ENCODE measurements at regions not wholly inside any gene's neighbourhood (a gene's known extent, or its start where the extent isn't known, plus 50 kb on each side); places are given as distances from the start of the nearest gene placed in this dataset.

- Histone ChIP-seq H3K4me3 (no peak overlapping the region), H3K4me1 (ENCODE audit: low read depth) (no peaks in the 10 kb centered on the region), H3K36me3 (ENCODE audit: low read depth) (no peaks in the 10 kb centered on the region), H3K9me3 (no peaks in the 10 kb centered on the region)
- DNase-seq (no peak), ATAC-seq (no peak)
- intact Hi-C loops (cut with DNase I, micrococcal nuclease): no loop called here
- TF ChIP-seq CTCF (IDR thresholded peaks at IDR 0.05): no peak
Measured at GRCh38 chr18:1015777-1016176, 111.1 kb downstream of the ADCYAP1 start.

GRCh38 chr18:1017227-1018058, 112.8 kb downstream of the ADCYAP1 start:
- intact Hi-C loops (cut with DNase I, micrococcal nuclease): no loop called here
- TF ChIP-seq CTCF (IDR thresholded peaks at IDR 0.05): no peak
- ATAC-seq: no peak

GRCh38 chr18:1018181-1018681, 113.6 kb downstream of the ADCYAP1 start:
- ATAC-seq (no peak), DNase-seq (no peak)
- intact Hi-C loops (cut with DNase I, micrococcal nuclease): no loop called here
- Histone ChIP-seq H3K4me3 (no peak overlapping the region), H3K36me3 (ENCODE audit: low read depth) (no peaks in the 10 kb centered on the region), H3K9me3 (no peaks in the 10 kb centered on the region), H3K4me1 (ENCODE audit: low read depth) (no peaks in the 10 kb centered on the region)
- TF ChIP-seq CTCF (IDR thresholded peaks at IDR 0.05): no peak

More at GRCh38 chr18:1017227-1018058, 112.8 kb downstream of the ADCYAP1 start:
- no peaks in the 10 kb centered on the region for H3K4me1 ChIP-seq (ENCODE audit: low read depth)
- no peak overlapping the region for H3K4me3 ChIP-seq
- H3K36me3 ChIP-seq (ENCODE audit: low read depth): no peaks in the 10 kb centered on the region
- no peaks in the 10 kb centered on the region for H3K9me3 ChIP-seq
- DNase-seq: no peak

- DNase-seq (no peak), ATAC-seq (no peak)
- Histone ChIP-seq H3K4me3 (no peak overlapping the region), H3K4me1 (ENCODE audit: low read depth) (no peaks in the 10 kb centered on the region), H3K9me3 (no peaks in the 10 kb centered on the region), H3K36me3 (ENCODE audit: low read depth) (no peaks in the 10 kb centered on the region)
- TF ChIP-seq CTCF (IDR thresholded peaks at IDR 0.05): no peak
- intact Hi-C loops (cut with DNase I, micrococcal nuclease): no loop called here
Measured at GRCh38 chr18:1019191-1019590, 114.5 kb downstream of the ADCYAP1 start.

GRCh38 chr18:1020731-1021344, 116.2 kb downstream of the ADCYAP1 start:
- DNase-seq: no peak
- H3K4me3 ChIP-seq: no peak overlapping the region
- intact Hi-C loops (cut with DNase I, micrococcal nuclease): no loop called here
- no peaks in the 10 kb centered on the region for H3K4me1 ChIP-seq (ENCODE audit: low read depth)
- H3K9me3 ChIP-seq: no peaks in the 10 kb centered on the region
- no peak for TF ChIP-seq CTCF (IDR thresholded peaks at IDR 0.05)
- ATAC-seq: no peak
- H3K36me3 ChIP-seq (ENCODE audit: low read depth): no peaks in the 10 kb centered on the region

Data from mucosa of descending colon (tissue), 3 donors.